ENCODE measurements at regions not wholly inside any gene's neighbourhood (a gene's known extent, or its start where the extent isn't known, plus 50 kb on each side); places are given as distances from the start of the nearest gene placed in this dataset.

GRCh38 chr14:98959410-98959809 is 312.6 kb downstream of the BCL11B start:
- no peak for DNase-seq (ENCODE audit: low spot score)

GRCh38 chr14:98959958-98960616 is 311.9 kb downstream of the BCL11B start:
- DNase-seq (ENCODE audit: low spot score) = no peak

- DNase-seq (ENCODE audit: low spot score) = no peak
Observed at GRCh38 chr14:98960617-98961013, 311.4 kb downstream of the BCL11B start.

- no peak for DNase-seq (ENCODE audit: low spot score)
Observed at GRCh38 chr14:98961191-98961590, 310.8 kb downstream of the BCL11B start.

- DNase-seq (ENCODE audit: low spot score) = no peak
Observed at GRCh38 chr14:98962118-98962517, 309.9 kb downstream of the BCL11B start.

GRCh38 chr14:98963610-98964009 is 308.4 kb downstream of the BCL11B start:
- no peak for DNase-seq (ENCODE audit: low spot score)

GRCh38 chr14:98964171-98964570 is 307.8 kb downstream of the BCL11B start:
- DNase-seq (ENCODE audit: low spot score) = no peak

GRCh38 chr14:98965076-98965475 is 306.9 kb downstream of the BCL11B start:
- DNase-seq (ENCODE audit: low spot score) = no peak

- DNase-seq (ENCODE audit: low spot score) = no peak
Observed at GRCh38 chr14:98966016-98966415, 306.0 kb downstream of the BCL11B start.

- no peak for DNase-seq (ENCODE audit: low spot score)
Observed at GRCh38 chr14:98966475-98967162, 305.4 kb downstream of the BCL11B start.

- DNase-seq (ENCODE audit: low spot score) = no peak
Observed at GRCh38 chr14:98974113-98974512, 297.9 kb downstream of the BCL11B start.

GRCh38 chr14:98976271-98976670 is 295.7 kb downstream of the BCL11B start:
- DNase-seq (ENCODE audit: low spot score) = no peak

- no peak for DNase-seq (ENCODE audit: low spot score)
Observed at GRCh38 chr14:98977451-98977850, 294.5 kb downstream of the BCL11B start.

- DNase-seq (ENCODE audit: low spot score) = no peak
Observed at GRCh38 chr14:98982986-98983385, 289.0 kb downstream of the BCL11B start.

- DNase-seq (ENCODE audit: low spot score) = no peak
Observed at GRCh38 chr14:98984027-98984718, 287.8 kb downstream of the BCL11B start.

GRCh38 chr14:98984719-98985041 is 287.3 kb downstream of the BCL11B start:
- DNase-seq (ENCODE audit: low spot score) = no peak

GRCh38 chr14:98993818-98994217 is 278.2 kb downstream of the BCL11B start:
- DNase-seq (ENCODE audit: low spot score) = no peak

GRCh38 chr14:98994561-98994960 is 277.4 kb downstream of the BCL11B start:
- no peak for DNase-seq (ENCODE audit: low spot score)

GRCh38 chr14:98997526-98998205 is 274.3 kb downstream of the BCL11B start:
- DNase-seq (ENCODE audit: low spot score) = no peak

GRCh38 chr14:98999345-98999744 is 272.7 kb downstream of the BCL11B start:
- no peak for DNase-seq (ENCODE audit: low spot score)

- no peak for DNase-seq (ENCODE audit: low spot score)
Observed at GRCh38 chr14:98999901-99000300, 272.1 kb downstream of the BCL11B start.

- DNase-seq (ENCODE audit: low spot score) = peak; percentile 17
Observed at GRCh38 chr14:99001241-99001640, 270.8 kb downstream of the BCL11B start.

- no peak for DNase-seq (ENCODE audit: low spot score)
Observed at GRCh38 chr14:99003646-99004045, 268.4 kb downstream of the BCL11B start.
